Natural killer cell treated with Interleukin-12 subunit alpha and Interleukin-12 subunit beta and Interleukin-15 and Interleukin-18, amount 100 ng/mL, for 72 hours (primary cell): ENCODE measurements at regions not wholly inside any gene's neighbourhood (a gene's known extent, or its start where the extent isn't known, plus 50 kb on each side); places are given as distances from the start of the nearest gene placed in this dataset.

Experiments used
- ATAC-seq, 2 donors: fragments of 150-1000 bp; cut with Tn5 transposase in 1 of 2; sonication (Bioruptor Pico), chemical (Tn5 transposase) in 1 of 2; 2 replicates each; pipeline ENCODE4 v1.10.0; 2021
- DNase-seq: peaks from one replicate; pipeline ENCODE4 v3.0.0; 2022; ENCODE audit warnings: low spot score
- H3K27ac Mint-ChIP-seq, 2 donors: 1 replicate in 1 of 2; 2 replicates in 1 of 2; pipeline ENCODE4 v1.8.0; 2022; ENCODE audit warnings: mixed read lengths in 2 of 2, mild to moderate bottlenecking in 1 of 2, moderate library complexity in 1 of 2
- H3K27me3 Mint-ChIP-seq, 2 donors: 1 replicate in 1 of 2; 2 replicates in 1 of 2; pipeline ENCODE4 v1.8.0; 2022; ENCODE audit warnings: mixed read lengths in 2 of 2
- H3K36me3 Mint-ChIP-seq: one replicate; pipeline ENCODE4 v1.8.0; 2022; ENCODE audit warnings: mixed read lengths
- H3K4me1 Mint-ChIP-seq, 2 donors: 1 replicate in 1 of 2; 2 replicates in 1 of 2; pipeline ENCODE4 v1.8.0; 2022; ENCODE audit warnings: low read depth in 2 of 2, mixed read lengths in 2 of 2, mild to moderate bottlenecking in 1 of 2
- H3K4me3 Mint-ChIP-seq: one replicate; pipeline ENCODE4 v1.8.0; 2022; ENCODE audit warnings: mixed read lengths
- H3K9me3 Mint-ChIP-seq: 2 replicates; pipeline ENCODE4 v1.8.0; 2022; ENCODE audit warnings: mixed read lengths

- no peak overlapping the region for H3K4me3 Mint-ChIP-seq
- H3K9me3 Mint-ChIP-seq, result no peaks in the 10 kb centered on the region
- no peaks in the 10 kb centered on the region for H3K4me1 Mint-ChIP-seq
- H3K36me3 Mint-ChIP-seq, result no peaks in the 10 kb centered on the region
- DNase-seq, result peak; percentile 15
- H3K27me3 Mint-ChIP-seq, result peaks cover 16 to 22% of the 10 kb centered on the region in 2 donors
- H3K27ac Mint-ChIP-seq, result no peak overlapping the region
- no peak for ATAC-seq
Observed at GRCh38 chr12:109648521-109648920, 65.1 kb upstream of the FAM222A start.

GRCh38 chr12:109650808-109651207 is 62.8 kb upstream of the FAM222A start:
- Mint-ChIP-seq H3K9me3 (no peaks in the 10 kb centered on the region), H3K27me3 (peaks cover 16 to 22% of the 10 kb centered on the region in 2 donors), H3K36me3 (no peaks in the 10 kb centered on the region), H3K27ac (no peak overlapping the region), H3K4me1 (no peaks in the 10 kb centered on the region), H3K4me3 (no peak overlapping the region)
- DNase-seq, result peak; percentile 31
- no peak for ATAC-seq

DNA sequence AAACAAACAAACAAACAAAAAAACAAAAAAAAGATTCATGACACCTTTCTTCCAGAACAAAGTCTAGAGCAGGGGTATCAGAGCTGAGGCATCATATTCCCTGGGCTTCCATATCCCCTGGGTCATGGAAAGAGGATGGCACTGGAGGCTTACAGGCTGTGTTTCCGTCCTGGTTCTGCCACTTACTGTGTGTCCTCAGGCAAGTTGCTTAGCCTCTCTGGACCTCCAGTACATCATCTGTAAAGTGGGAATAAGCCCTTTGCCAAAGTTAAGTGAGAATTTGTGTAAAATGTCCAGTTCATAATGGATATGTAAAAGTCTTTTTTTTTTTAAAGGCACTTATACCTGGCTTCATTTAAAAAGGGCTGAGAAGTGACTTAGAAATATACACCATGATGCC is 62.0 kb upstream of the FAM222A start:
- Mint-ChIP-seq H3K9me3 (no peaks in the 10 kb centered on the region), H3K4me1 (no peaks in the 10 kb centered on the region), H3K27me3 (peaks cover 16 to 20% of the 10 kb centered on the region in 2 donors), H3K4me3 (no peak overlapping the region), H3K27ac (no peak overlapping the region), H3K36me3 (no peaks in the 10 kb centered on the region)
- DNase-seq (peak; percentile 5), ATAC-seq (no peak)

DNA sequence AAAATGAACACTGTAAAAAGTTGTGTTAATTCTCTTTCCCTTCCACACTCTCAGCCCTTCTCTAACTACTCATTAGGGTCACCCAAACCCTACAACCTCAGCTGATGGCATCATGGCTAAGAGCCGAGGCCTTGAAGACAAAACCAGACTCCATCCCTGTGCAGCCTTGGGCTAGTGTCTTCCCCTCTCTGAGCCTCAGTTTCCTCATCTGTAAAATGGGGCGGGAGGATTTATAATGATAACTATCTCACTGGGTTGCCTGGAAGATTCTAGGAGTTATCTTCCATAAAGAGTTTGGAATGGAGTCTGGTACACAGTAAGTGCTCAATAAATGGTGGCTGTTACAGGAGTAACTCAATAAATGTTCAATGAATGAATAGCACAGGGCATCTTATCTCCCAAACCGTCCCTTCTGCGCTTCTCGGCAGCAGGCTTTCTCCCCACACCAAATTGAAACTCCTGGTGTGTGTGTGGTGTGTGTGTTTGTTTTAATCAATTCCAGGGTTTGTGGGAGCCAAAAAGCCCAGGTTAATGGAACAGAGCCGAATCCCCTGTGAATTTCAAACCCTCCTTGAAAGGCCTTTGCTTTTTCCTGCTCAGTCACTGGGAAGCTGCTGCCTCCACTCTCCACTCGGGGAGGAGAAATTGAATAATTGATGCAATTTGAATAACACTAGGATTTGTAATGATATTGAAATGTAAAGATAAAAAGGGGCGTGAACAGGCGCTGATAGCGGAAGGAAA is 61.2 kb upstream of the FAM222A start:
- DNase-seq, result peak; percentile 8
- H3K9me3 Mint-ChIP-seq, result no peaks in the 10 kb centered on the region
- ATAC-seq, result no peak
- H3K27me3 Mint-ChIP-seq, result peaks cover 12 to 13% of the 10 kb centered on the region in 2 donors
- H3K4me1 Mint-ChIP-seq, result no peaks in the 10 kb centered on the region
- H3K4me3 Mint-ChIP-seq, result no peak overlapping the region
- H3K36me3 Mint-ChIP-seq, result no peaks in the 10 kb centered on the region
- no peak overlapping the region for H3K27ac Mint-ChIP-seq

DNA sequence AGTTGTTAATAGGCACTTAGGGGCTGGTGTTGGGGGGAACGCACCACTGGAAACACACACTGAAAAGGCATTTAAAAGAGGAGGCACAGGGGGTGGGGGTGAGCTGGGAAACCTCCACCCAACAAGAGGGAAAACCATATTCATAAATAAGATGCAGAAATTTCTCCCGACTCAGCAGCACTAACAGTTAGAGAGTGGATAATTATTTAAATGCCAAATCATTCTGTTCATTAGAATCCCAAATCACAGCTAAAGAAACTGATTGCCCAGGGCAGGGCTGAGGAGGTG is 60.7 kb upstream of the FAM222A start:
- no peak for DNase-seq
- ATAC-seq, result no peak
- no peaks in the 10 kb centered on the region for H3K36me3 Mint-ChIP-seq
- no peak overlapping the region for H3K27ac Mint-ChIP-seq
- no peak overlapping the region for H3K4me3 Mint-ChIP-seq
- H3K9me3 Mint-ChIP-seq, result no peaks in the 10 kb centered on the region
- H3K27me3 Mint-ChIP-seq, result peaks cover 12 to 13% of the 10 kb centered on the region in 2 donors
- no peaks in the 10 kb centered on the region for H3K4me1 Mint-ChIP-seq

GRCh38 chr12:109653890-109654289 is 59.7 kb upstream of the FAM222A start:
- peaks cover 12 to 13% of the 10 kb centered on the region in 2 donors for H3K27me3 Mint-ChIP-seq
- DNase-seq, result no peak
- no peaks in the 10 kb centered on the region for H3K36me3 Mint-ChIP-seq
- no peak overlapping the region for H3K27ac Mint-ChIP-seq
- H3K9me3 Mint-ChIP-seq, result no peaks in the 10 kb centered on the region
- ATAC-seq, result no peak
- H3K4me1 Mint-ChIP-seq, result no peaks in the 10 kb centered on the region
- H3K4me3 Mint-ChIP-seq, result no peak overlapping the region

DNA sequence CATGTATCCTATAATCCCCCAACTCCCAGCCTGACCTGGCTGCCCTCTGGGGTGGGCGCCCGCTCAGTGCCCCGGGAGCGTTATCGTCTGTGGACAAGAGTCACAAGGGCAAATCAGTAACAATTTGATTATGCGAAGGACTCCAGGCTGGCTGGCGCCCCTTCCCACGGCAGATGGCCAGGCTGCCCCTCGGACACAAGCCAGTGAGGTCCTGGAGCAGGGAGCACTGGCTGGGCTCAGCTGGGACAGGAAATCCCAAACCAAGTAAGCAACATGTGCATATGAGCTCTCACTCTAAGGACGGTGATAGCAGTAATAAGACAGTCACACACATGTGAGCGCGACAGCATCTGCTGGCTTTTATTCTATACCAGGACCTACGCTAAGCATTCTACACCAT is 59.3 kb upstream of the FAM222A start:
- Mint-ChIP-seq H3K36me3 (no peaks in the 10 kb centered on the region), H3K4me3 (no peak overlapping the region), H3K4me1 (no peaks in the 10 kb centered on the region), H3K27ac (no peak overlapping the region), H3K27me3 (peaks cover 12 to 13% of the 10 kb centered on the region in 2 donors), H3K9me3 (no peaks in the 10 kb centered on the region)
- peak; percentile 16 for DNase-seq
- ATAC-seq, result no peak

DNA sequence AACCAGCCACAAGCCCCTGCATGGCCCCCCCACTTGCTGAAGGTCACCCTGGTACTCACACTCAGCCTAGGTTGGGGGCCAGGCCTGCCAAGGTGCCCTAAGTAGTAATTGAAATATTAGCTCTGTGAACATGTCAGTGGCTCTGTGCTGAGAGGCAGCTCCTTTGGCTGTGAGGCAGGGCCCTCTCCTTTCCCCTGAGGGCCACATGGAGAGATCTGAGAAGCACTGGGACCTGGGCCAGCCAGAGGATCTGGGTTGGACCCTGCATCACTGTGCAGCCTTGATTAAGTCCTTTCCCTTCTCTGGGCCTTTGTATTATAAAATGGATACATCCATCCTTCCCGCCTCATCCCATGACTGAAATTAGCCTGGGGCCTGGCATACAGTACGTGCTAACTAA is 58.0 kb upstream of the FAM222A start:
- peak; percentile 53 for DNase-seq
- Mint-ChIP-seq H3K4me3 (no peak overlapping the region), H3K4me1 (no peaks in the 10 kb centered on the region), H3K27ac (no peak overlapping the region), H3K36me3 (no peaks in the 10 kb centered on the region), H3K9me3 (no peaks in the 10 kb centered on the region), H3K27me3 (peaks cover 12 to 13% of the 10 kb centered on the region in 2 donors)
- no peak for ATAC-seq

DNA sequence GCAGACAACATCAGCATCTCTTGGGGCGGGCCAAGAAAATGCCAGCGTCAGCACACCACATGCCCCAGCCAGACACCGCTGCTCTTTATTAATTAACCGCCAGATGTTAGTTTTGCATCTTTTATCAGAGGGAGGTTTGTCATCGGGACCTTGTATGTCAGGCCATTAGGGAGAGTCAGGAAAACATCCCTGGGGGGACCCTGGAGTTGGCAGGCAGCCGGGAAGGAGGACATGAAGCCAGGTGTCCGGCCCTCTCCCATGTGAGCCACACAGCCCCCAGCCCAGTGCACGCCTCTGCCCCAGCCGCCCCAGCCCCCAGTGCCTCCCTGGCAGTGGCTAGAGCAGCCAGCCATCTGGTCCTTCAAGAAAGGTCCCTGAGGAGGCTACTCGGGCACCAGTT is 56.9 kb upstream of the FAM222A start:
- ATAC-seq (no peak), DNase-seq (peak; percentile 38)
- Mint-ChIP-seq H3K4me1 (no peaks in the 10 kb centered on the region), H3K27me3 (peaks cover 12 to 13% of the 10 kb centered on the region in 2 donors), H3K4me3 (no peak overlapping the region), H3K36me3 (no peaks in the 10 kb centered on the region), H3K9me3 (no peaks in the 10 kb centered on the region), H3K27ac (no peak overlapping the region)

DNA sequence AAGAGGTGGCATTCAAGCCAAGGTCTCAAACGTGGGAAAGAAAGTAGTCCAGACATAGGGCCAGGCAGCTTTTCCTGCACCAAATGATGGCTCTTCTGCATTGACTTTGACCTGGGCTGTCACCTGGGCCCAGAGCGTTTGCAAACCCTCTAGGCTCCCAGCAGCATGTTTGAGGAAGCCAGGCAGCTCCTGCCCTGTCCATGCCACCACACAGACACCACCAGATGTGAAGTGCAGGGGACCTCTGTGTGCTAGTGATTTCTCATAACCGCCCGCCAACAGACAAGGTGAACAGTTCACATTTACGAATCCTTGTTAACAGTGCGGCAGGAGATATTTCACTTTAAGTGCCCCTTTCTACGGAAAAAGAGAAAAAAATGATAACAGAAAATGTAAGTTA is 49.8 kb upstream of the FAM222A start:
- H3K4me1 Mint-ChIP-seq, result peaks cover 0 to 7% of the 10 kb centered on the region in 2 donors
- H3K4me3 Mint-ChIP-seq, result no peak overlapping the region
- DNase-seq (no peak), ATAC-seq (no peak)
- H3K36me3 Mint-ChIP-seq, result no peaks in the 10 kb centered on the region
- H3K27me3 Mint-ChIP-seq, result no peaks in the 10 kb centered on the region
- no peaks in the 10 kb centered on the region for H3K9me3 Mint-ChIP-seq
- H3K27ac Mint-ChIP-seq, result no peak overlapping the region
